HCT116 (cell line): ENCODE measurements at regions not wholly inside any gene's neighbourhood (a gene's known extent, or its start where the extent isn't known, plus 50 kb on each side); places are given as distances from the start of the nearest gene placed in this dataset.

Experiments
- ATAC-seq: fragments of 200-7000 bp; cut with Tn5 transposase; 2 replicates; pipeline ENCODE4 v1.9.1; 2020; ENCODE audit warnings: mild to moderate bottlenecking, moderate library complexity
- BruUV-seq: library from RNA; stranded (reverse); fragments of 400-500 nt; replicated peaks from 2 replicates; lab custom pipeline; 2021; lab: Mats Ljungman, UMichigan
- CTCF ChIA-PET: fragments of 300-600 bp; sonication (Branson Sonifier 250); formaldehyde crosslinking; loops from one replicate; lab custom pipeline; 2021; ENCODE audit warnings: antibody characterized with exemption; lab: Charles Lee
- POLR2A ChIA-PET: fragments of 300-600, 350-600 bp; sonication (Branson Sonifier 250); formaldehyde crosslinking; loops from one replicate; lab custom pipeline; 2021; ENCODE audit warnings: antibody characterized with exemption; lab: Charles Lee
- RAD21 ChIA-PET, 2 experiments: fragments of 300-600 bp; sonication (Branson Sonifier 250); formaldehyde crosslinking; loops; one replicate each; lab custom pipeline; 2023; ENCODE audit warnings: low total read pairs in 2 of 2; ENCODE audit not compliant: uncharacterized antibody in 2 of 2, unreplicated experiment in 2 of 2, low non-redundant PET in 1 of 2; lab: Charles Lee
- DNase-seq: peaks from one replicate; pipeline ENCODE4 v3.0.0-alpha.2; 2010; ENCODE audit warnings: low read depth, low spot score
- H2AFZ ChIP-seq: fragments of 200-600 bp; shearing (Covaris generic), sonication (generic); 2 replicates; pipeline ENCODE4 v1.6.1; 2017; ENCODE audit warnings: low read depth, mixed run types, mixed read lengths, antibody characterized with exemption, low read length; ENCODE audit not compliant: poor library complexity, severe bottlenecking
- H3K27ac ChIP-seq: 2 replicates; pipeline ENCODE4 v1.5.1; 2012; ENCODE audit warnings: low read depth, low read length
- H3K27me3 ChIP-seq: fragments of 200-600 bp; sonication (generic); 2 replicates; pipeline ENCODE4 v1.6.1; 2016; ENCODE audit warnings: mixed run types, low read length, mixed read lengths; ENCODE audit not compliant: insufficient read depth
- H3K36me3 ChIP-seq, 2 experiments: fragments of 200-500 bp in 1 of 2; fragments of 200-600 bp in 1 of 2; sonication (Bioruptor generic) in 1 of 2; sonication (generic) in 1 of 2; 2 replicates each; pipeline versions ENCODE4 v1.5.1 to v1.6.1; 2014 to 2016; ENCODE audit warnings: low read length in 2 of 2, inconsistent platforms in 1 of 2, mixed read lengths in 1 of 2, mixed run types in 1 of 2; ENCODE audit not compliant: insufficient read depth in 2 of 2, control insufficient read depth in 1 of 2
- H3K4me1 ChIP-seq, 2 experiments: fragments of 200-600 bp in 1 of 2; sonication (generic) in 1 of 2; 2 replicates each; pipeline versions ENCODE4 v1.5.1 to v1.6.1; 2012 to 2017; ENCODE audit warnings: low read length in 2 of 2, inconsistent platforms in 1 of 2, mild to moderate bottlenecking in 1 of 2, mixed read lengths in 1 of 2, mixed run types in 1 of 2, moderate library complexity in 1 of 2; ENCODE audit not compliant: insufficient read depth in 2 of 2, control insufficient read depth in 1 of 2
- H3K4me2 ChIP-seq: fragments of 200-600 bp; sonication (generic); 2 replicates; pipeline ENCODE4 v1.6.1; 2017; ENCODE audit warnings: mixed run types, low read length, mixed read lengths
- H3K4me3 ChIP-seq, 2 experiments: fragments of 200-600 bp in 1 of 2; sonication (generic) in 1 of 2; replicated peaks in 1 of 2; 2 replicates each; pipeline ENCODE4 v1.5.1; 2011 to 2016; ENCODE audit warnings: low read length in 2 of 2, control low read depth in 1 of 2, low read depth in 1 of 2, mild to moderate bottlenecking in 1 of 2, mixed read lengths in 1 of 2, mixed run types in 1 of 2
- H3K79me2 ChIP-seq: fragments of 200-600 bp; sonication (generic); 2 replicates; pipeline ENCODE4 v1.6.1; 2017; ENCODE audit warnings: mild to moderate bottlenecking, mixed run types, low read length, moderate library complexity, mixed read lengths; ENCODE audit not compliant: insufficient read depth
- H3K9ac ChIP-seq: fragments of 200-600 bp; sonication (generic); 2 replicates; pipeline ENCODE4 v1.6.1; 2016; ENCODE audit warnings: low read length, mixed read lengths
- H3K9me2 ChIP-seq: fragments of 200-600 bp; sonication (generic), shearing (Covaris generic); 2 replicates; pipeline ENCODE4 v1.6.1; 2017; ENCODE audit warnings: mixed run types, mild to moderate bottlenecking, moderate library complexity; ENCODE audit not compliant: insufficient read depth
- H3K9me3 ChIP-seq, 2 experiments: fragments of 200-500 bp in 1 of 2; fragments of 200-600 bp in 1 of 2; sonication (Bioruptor generic) in 1 of 2; sonication (generic) in 1 of 2; 2 replicates each; pipeline ENCODE4 v1.6.1; 2014 to 2017; ENCODE audit warnings: low read length in 2 of 2, mixed read lengths in 2 of 2, inconsistent platforms in 1 of 2, low read depth in 1 of 2, mild to moderate bottlenecking in 1 of 2, mixed run types in 1 of 2, moderate library complexity in 1 of 2; ENCODE audit not compliant: control insufficient read depth in 1 of 2, insufficient read depth in 1 of 2
- H4K20me1 ChIP-seq: fragments of 200-600 bp; sonication (generic), shearing (Covaris generic); 2 replicates; pipeline ENCODE4 v1.6.1; 2017; ENCODE audit warnings: mixed run types, mild to moderate bottlenecking, moderate library complexity; ENCODE audit not compliant: insufficient read depth
- CBX3 ChIP-seq: IDR thresholded peaks from 2 replicates; pipeline ENCODE4 v1.6.1; 2012; ENCODE audit warnings: low read depth
- CEBPB ChIP-seq: IDR thresholded peaks from 2 replicates; pipeline ENCODE4 v1.6.1; 2012; ENCODE audit warnings: low read depth
- ELF1 ChIP-seq: IDR thresholded peaks from 2 replicates; pipeline ENCODE4 v1.6.1; 2012; ENCODE audit warnings: low read depth, borderline replicate concordance
- EZH2 ChIP-seq: fragments of 200-600 bp; sonication (generic); IDR thresholded peaks from 2 replicates; pipeline ENCODE4 v1.6.1; 2017; ENCODE audit warnings: antibody characterized with exemption, mixed run types
- EZH2phosphoT487 ChIP-seq: fragments of 200-600 bp; IDR thresholded peaks from 2 replicates; pipeline ENCODE4 v1.6.1; 2018; ENCODE audit warnings: antibody characterized with exemption, borderline replicate concordance
- FOSL1 ChIP-seq: IDR thresholded peaks from 2 replicates; pipeline ENCODE4 v1.6.1; 2012; ENCODE audit warnings: low read depth
- POLR2AphosphoS5 ChIP-seq: IDR thresholded peaks from 2 replicates; pipeline ENCODE4 v1.6.1; 2011; ENCODE audit warnings: mild to moderate bottlenecking, low read depth, low read length, moderate library complexity
- RAD21 ChIP-seq: IDR thresholded peaks from 2 replicates; pipeline ENCODE4 v1.6.1; 2012; ENCODE audit warnings: low read depth, mild to moderate bottlenecking
- SIN3A ChIP-seq: IDR thresholded peaks from 2 replicates; pipeline ENCODE4 v1.6.1; 2012; ENCODE audit warnings: low read depth
- SP1 ChIP-seq: IDR thresholded peaks from 2 replicates; pipeline ENCODE4 v1.6.1; 2012; ENCODE audit warnings: low read depth
- ZNF274 ChIP-seq: fragments of 200-500 bp; sonication (Bioruptor generic); IDR thresholded peaks from 2 replicates; pipeline ENCODE4 v1.6.1; 2014; ENCODE audit warnings: mild to moderate bottlenecking, low read depth, low read length, inconsistent platforms
- intact Hi-C: fragments of 100-400 bp; cut with micrococcal nuclease; formaldehyde crosslinking; loops from 2 replicates; pipeline ENCODE4 v1.10.0; 2022
- TF ChIP-seq, protein P1 (sequence below): IDR thresholded peaks from 2 replicates; pipeline ENCODE4 v1.6.1; 2012
- TF ChIP-seq, protein P2 (sequence below): IDR thresholded peaks from 2 replicates; pipeline ENCODE4 v1.6.1; 2011; ENCODE audit warnings: mild to moderate bottlenecking, low read length, moderate library complexity; ENCODE audit not compliant: insufficient replicate concordance; ENCODE audit errors: extremely low read depth

GRCh38 chr16:56011808-56012481 is 136.8 kb upstream of the CES5A start:
- no peak overlapping the region for H2AFZ ChIP-seq
- no peaks in the 10 kb centered on the region for H4K20me1 ChIP-seq
- no peaks in the 10 kb centered on the region for H3K36me3 ChIP-seq
- TF ChIP-seq SP1 (no peak), EZH2 (no peak), EZH2phosphoT487 (no peak)
- H3K9ac ChIP-seq = no peak overlapping the region
- BruUV-seq = no TSS peak
- DNase-seq (no peak), ATAC-seq (no peak)
- no peak overlapping the region for H3K4me2 ChIP-seq
- ChIA-PET RAD21 (no interaction called here), CTCF (no interaction called here), POLR2A (no interaction called here)
- no peaks in the 10 kb centered on the region for H3K9me3 ChIP-seq
- no peaks in the 10 kb centered on the region for H3K79me2 ChIP-seq
- no peak overlapping the region for H3K4me3 ChIP-seq
- intact Hi-C loops = no loop called here
- H3K27me3 ChIP-seq = peaks cover 22% of the 10 kb centered on the region
- no peak overlapping the region for H3K27ac ChIP-seq
- no peaks in the 10 kb centered on the region for H3K4me1 ChIP-seq
- no peaks in the 10 kb centered on the region for H3K9me2 ChIP-seq

DNA sequence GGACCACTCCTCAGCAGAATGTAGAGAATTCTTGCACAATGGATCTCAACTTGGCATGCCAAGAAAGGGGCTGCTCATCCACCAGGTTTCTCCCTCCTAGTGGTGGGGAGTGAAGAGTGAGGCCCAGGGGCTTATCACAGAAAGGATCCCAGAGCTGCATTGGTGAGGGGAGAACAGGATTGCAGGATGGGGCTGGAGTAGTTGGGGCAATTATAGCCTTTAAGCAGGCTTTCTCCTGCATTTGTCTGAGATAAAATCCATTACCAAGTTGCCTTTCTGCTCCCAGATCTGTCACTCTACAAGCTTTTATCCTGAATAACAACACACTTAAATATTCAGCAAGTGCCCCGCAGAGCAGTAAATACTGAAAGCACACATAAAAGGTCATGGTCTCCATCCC is 130.8 kb upstream of the CES5A start:
- no TSS peak for BruUV-seq
- no peak overlapping the region for H3K4me3 ChIP-seq
- H3K27ac ChIP-seq = no peak overlapping the region
- no peak overlapping the region for H3K4me2 ChIP-seq
- TF ChIP-seq CBX3 (no peak), POLR2AphosphoS5 (no peak), RAD21 (no peak), ELF1 (no peak), ZNF274 (no peak), FOSL1 (no peak), SIN3A (no peak), CEBPB (no peak), EZH2 (no peak)
- TF ChIP-seq, protein P1, sequence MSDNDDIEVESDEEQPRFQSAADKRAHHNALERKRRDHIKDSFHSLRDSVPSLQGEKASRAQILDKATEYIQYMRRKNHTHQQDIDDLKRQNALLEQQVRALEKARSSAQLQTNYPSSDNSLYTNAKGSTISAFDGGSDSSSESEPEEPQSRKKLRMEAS = no peak
- TF ChIP-seq, protein P2, sequence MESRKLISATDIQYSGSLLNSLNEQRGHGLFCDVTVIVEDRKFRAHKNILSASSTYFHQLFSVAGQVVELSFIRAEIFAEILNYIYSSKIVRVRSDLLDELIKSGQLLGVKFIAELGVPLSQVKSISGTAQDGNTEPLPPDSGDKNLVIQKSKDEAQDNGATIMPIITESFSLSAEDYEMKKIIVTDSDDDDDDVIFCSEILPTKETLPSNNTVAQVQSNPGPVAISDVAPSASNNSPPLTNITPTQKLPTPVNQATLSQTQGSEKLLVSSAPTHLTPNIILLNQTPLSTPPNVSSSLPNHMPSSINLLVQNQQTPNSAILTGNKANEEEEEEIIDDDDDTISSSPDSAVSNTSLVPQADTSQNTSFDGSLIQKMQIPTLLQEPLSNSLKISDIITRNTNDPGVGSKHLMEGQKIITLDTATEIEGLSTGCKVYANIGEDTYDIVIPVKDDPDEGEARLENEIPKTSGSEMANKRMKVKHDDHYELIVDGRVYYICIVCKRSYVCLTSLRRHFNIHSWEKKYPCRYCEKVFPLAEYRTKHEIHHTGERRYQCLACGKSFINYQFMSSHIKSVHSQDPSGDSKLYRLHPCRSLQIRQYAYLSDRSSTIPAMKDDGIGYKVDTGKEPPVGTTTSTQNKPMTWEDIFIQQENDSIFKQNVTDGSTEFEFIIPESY = no peak
- no peaks in the 10 kb centered on the region for H3K79me2 ChIP-seq
- H3K9ac ChIP-seq = no peak overlapping the region
- no peak for DNase-seq
- POLR2A ChIA-PET = no interaction called here
- RAD21 ChIA-PET = no interaction called here
- CTCF ChIA-PET = no interaction called here
- H4K20me1 ChIP-seq = no peaks in the 10 kb centered on the region
- H3K9me3 ChIP-seq = no peaks in the 10 kb centered on the region
- H3K4me1 ChIP-seq = no peaks in the 10 kb centered on the region
- intact Hi-C loops = no loop called here
- H2AFZ ChIP-seq = no peak overlapping the region
- ATAC-seq = no peak
- H3K9me2 ChIP-seq = no peaks in the 10 kb centered on the region
- peaks cover 19% of the 10 kb centered on the region for H3K27me3 ChIP-seq
- no peaks in the 10 kb centered on the region for H3K36me3 ChIP-seq
